ENCODE measurements at regions not wholly inside any gene's neighbourhood (a gene's known extent, or its start where the extent isn't known, plus 50 kb on each side); places are given as distances from the start of the nearest gene placed in this dataset.

DNA sequence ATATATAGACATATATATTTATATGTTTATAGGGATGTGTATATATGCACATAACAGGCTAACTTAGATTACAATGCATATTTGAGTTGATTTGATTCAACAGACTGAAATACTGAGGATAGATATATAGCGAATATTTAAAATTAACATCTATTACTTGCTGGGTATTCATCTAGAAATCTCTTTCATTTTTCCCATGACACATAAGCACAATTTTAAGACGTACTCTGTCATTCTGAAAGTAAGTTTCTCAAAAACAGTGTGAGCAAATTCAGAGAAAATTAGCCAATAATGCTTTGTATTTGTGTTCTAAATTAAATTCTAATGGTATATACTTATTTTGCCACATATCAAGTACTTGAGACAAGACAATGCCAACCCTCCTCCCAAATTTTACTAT lies 907.5 kb upstream of the MDGA2 start:
- Histone ChIP-seq H3K79me2 (ENCODE audit: control insufficient read depth, insufficient read depth, low read length) (no peaks in the 10 kb centered on the region), H3K9me3 (ENCODE audit: control insufficient read depth, low read depth, low read length) (no peaks in the 10 kb centered on the region), H3K4me1 (ENCODE audit: control insufficient read depth, extremely low read depth, insufficient read depth, low read length) (no peaks in the 10 kb centered on the region), H3K27ac (ENCODE audit: control insufficient read depth, insufficient read depth, low read length) (no peak overlapping the region), H3K9ac (ENCODE audit: control insufficient read depth, extremely low read depth, insufficient read depth, low read length) (no peak overlapping the region), H3K36me3 (ENCODE audit: control insufficient read depth in 2 of 2, extremely low read depth in 1 of 2, insufficient read depth in 2 of 2, low read length in 2 of 2) (no peaks in the 10 kb centered on the region), H3K9me1 (ENCODE audit: control insufficient read depth, extremely low read depth, insufficient read depth, low read length) (no peaks in the 10 kb centered on the region), H3K4me2 (ENCODE audit: control insufficient read depth, extremely low read depth, insufficient read depth, low read depth, low read length) (no peak overlapping the region), H4K20me1 (ENCODE audit: control insufficient read depth, extremely low read depth, insufficient read depth, low read length) (no peaks in the 10 kb centered on the region), H2AFZ (ENCODE audit: control insufficient read depth, low read length) (no peak overlapping the region), H3K4me3 (ENCODE audit: control insufficient read depth in 2 of 3, extremely low read depth in 1 of 3, insufficient read depth in 2 of 3, low read depth in 1 of 3, low read length in 3 of 3) (no peak overlapping the region), H3K27me3 (ENCODE audit: control insufficient read depth, extremely low read depth, insufficient read depth, low read length) (no peaks in the 10 kb centered on the region)
- dilution Hi-C loops (cut with MboI; ENCODE audit: extremely low pct_ligation_motif_present, low sequenced_read_pairs): no loop called here
- TF ChIP-seq EZH2 (IDR thresholded peaks at IDR 0.05; ENCODE audit: low read length): no peak
- TF ChIP-seq, protein P1, sequence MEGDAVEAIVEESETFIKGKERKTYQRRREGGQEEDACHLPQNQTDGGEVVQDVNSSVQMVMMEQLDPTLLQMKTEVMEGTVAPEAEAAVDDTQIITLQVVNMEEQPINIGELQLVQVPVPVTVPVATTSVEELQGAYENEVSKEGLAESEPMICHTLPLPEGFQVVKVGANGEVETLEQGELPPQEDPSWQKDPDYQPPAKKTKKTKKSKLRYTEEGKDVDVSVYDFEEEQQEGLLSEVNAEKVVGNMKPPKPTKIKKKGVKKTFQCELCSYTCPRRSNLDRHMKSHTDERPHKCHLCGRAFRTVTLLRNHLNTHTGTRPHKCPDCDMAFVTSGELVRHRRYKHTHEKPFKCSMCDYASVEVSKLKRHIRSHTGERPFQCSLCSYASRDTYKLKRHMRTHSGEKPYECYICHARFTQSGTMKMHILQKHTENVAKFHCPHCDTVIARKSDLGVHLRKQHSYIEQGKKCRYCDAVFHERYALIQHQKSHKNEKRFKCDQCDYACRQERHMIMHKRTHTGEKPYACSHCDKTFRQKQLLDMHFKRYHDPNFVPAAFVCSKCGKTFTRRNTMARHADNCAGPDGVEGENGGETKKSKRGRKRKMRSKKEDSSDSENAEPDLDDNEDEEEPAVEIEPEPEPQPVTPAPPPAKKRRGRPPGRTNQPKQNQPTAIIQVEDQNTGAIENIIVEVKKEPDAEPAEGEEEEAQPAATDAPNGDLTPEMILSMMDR (optimal IDR thresholded peaks at IDR 0.05 in 1 of 3, IDR thresholded peaks at IDR 0.05 in 1 of 3, conservative IDR thresholded peaks at IDR 0.05 in 1 of 3; ENCODE audit: extremely low read depth in 1 of 3, insufficient read depth in 2 of 3, low read length in 3 of 3): no peak
- DNase-seq (ENCODE audit: low read depth, low spot score): no peak
- FAIRE-seq: no peak

DNA sequence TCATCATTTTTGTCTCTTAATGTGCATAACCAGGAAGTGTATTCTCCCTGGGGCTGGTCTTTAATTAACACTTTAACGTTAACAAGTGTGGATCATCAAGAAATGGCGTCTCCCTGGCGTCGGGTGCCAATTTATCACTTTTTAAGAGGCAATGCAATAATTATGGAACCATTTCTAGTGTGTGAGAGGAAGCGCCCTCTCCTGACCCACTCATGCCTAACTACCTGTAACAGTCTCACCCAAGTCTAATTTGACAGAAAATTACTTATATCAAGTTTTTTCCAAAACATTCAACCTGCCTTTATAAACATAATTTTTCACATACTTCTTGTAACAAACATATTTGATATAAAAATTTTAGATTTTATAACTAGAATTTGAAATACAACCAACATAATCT lies 905.3 kb upstream of the MDGA2 start:
- Histone ChIP-seq H3K79me2 (ENCODE audit: control insufficient read depth, insufficient read depth, low read length) (no peaks in the 10 kb centered on the region), H4K20me1 (ENCODE audit: control insufficient read depth, extremely low read depth, insufficient read depth, low read length) (no peaks in the 10 kb centered on the region), H3K4me1 (ENCODE audit: control insufficient read depth, extremely low read depth, insufficient read depth, low read length) (no peaks in the 10 kb centered on the region), H2AFZ (ENCODE audit: control insufficient read depth, low read length) (no peak overlapping the region), H3K36me3 (ENCODE audit: control insufficient read depth in 2 of 2, extremely low read depth in 1 of 2, insufficient read depth in 2 of 2, low read length in 2 of 2) (no peaks in the 10 kb centered on the region), H3K9ac (ENCODE audit: control insufficient read depth, extremely low read depth, insufficient read depth, low read length) (no peak overlapping the region), H3K4me3 (ENCODE audit: control insufficient read depth in 2 of 3, extremely low read depth in 1 of 3, insufficient read depth in 2 of 3, low read depth in 1 of 3, low read length in 3 of 3) (no peak overlapping the region), H3K27ac (ENCODE audit: control insufficient read depth, insufficient read depth, low read length) (no peak overlapping the region), H3K9me3 (ENCODE audit: control insufficient read depth, low read depth, low read length) (peaks cover 2% of the 10 kb centered on the region), H3K27me3 (ENCODE audit: control insufficient read depth, extremely low read depth, insufficient read depth, low read length) (no peaks in the 10 kb centered on the region), H3K4me2 (ENCODE audit: control insufficient read depth, extremely low read depth, insufficient read depth, low read depth, low read length) (no peak overlapping the region), H3K9me1 (ENCODE audit: control insufficient read depth, extremely low read depth, insufficient read depth, low read length) (no peaks in the 10 kb centered on the region)
- dilution Hi-C loops (cut with MboI; ENCODE audit: extremely low pct_ligation_motif_present, low sequenced_read_pairs): no loop called here
- FAIRE-seq (no peak), DNase-seq (ENCODE audit: low read depth, low spot score) (no peak)
- TF ChIP-seq EZH2 (IDR thresholded peaks at IDR 0.05; ENCODE audit: low read length): no peak
- TF ChIP-seq, protein P1 (optimal IDR thresholded peaks at IDR 0.05 in 1 of 3, IDR thresholded peaks at IDR 0.05 in 1 of 3, conservative IDR thresholded peaks at IDR 0.05 in 1 of 3; ENCODE audit: extremely low read depth in 1 of 3, insufficient read depth in 2 of 3, low read length in 3 of 3): no peak
